CD8-positive, alpha-beta memory T cell (primary cell): ENCODE measurements at regions not wholly inside any gene's neighbourhood (a gene's known extent, or its start where the extent isn't known, plus 50 kb on each side); places are given as distances from the start of the nearest gene placed in this dataset.

Experiments
- CTCF ChIA-PET: fragments of 350-600 bp; sonication (Branson Sonifier 250); formaldehyde crosslinking; loops from one replicate; lab custom pipeline; 2021; ENCODE audit warnings: antibody characterized with exemption; lab: Charles Lee
- POLR2A ChIA-PET: fragments of 350-600 bp; sonication (Branson Sonifier 250); formaldehyde crosslinking; loops from one replicate; lab custom pipeline; 2021; ENCODE audit warnings: antibody characterized with exemption; lab: Charles Lee
- DNase-seq, 5 donors: peaks; one replicate each; pipeline versions ENCODE4 v3.0.0 to v3.0.0-alpha.2; 2020 to 2022; ENCODE audit warnings: mixed read lengths in 1 of 5
- H3K27ac ChIP-seq: one replicate; pipeline ENCODE4 v1.7.0; 2013; ENCODE audit warnings: low read depth, mild to moderate bottlenecking, low read length, moderate library complexity
- H3K27me3 ChIP-seq: 2 replicates; pipeline ENCODE4 v1.7.0; 2013; ENCODE audit warnings: low read length, mild to moderate bottlenecking; ENCODE audit not compliant: insufficient read depth, poor library complexity, severe bottlenecking
- H3K36me3 ChIP-seq: 2 replicates; pipeline ENCODE4 v1.7.0; 2013; ENCODE audit warnings: mild to moderate bottlenecking, low read length, moderate library complexity; ENCODE audit not compliant: insufficient read depth
- H3K4me1 ChIP-seq: 2 replicates; pipeline ENCODE4 v1.7.0; 2013; ENCODE audit warnings: mild to moderate bottlenecking, low read length, moderate library complexity; ENCODE audit not compliant: insufficient read depth
- H3K4me3 ChIP-seq: 2 replicates; pipeline ENCODE4 v1.7.0; 2013; ENCODE audit warnings: mild to moderate bottlenecking, low read length
- H3K9me3 ChIP-seq: 2 replicates; pipeline ENCODE4 v1.7.0; 2013; ENCODE audit warnings: mild to moderate bottlenecking, low read length
- H3K27ac Mint-ChIP-seq, 8 donors: one replicate each; pipeline ENCODE4 v1.8.0; 2020 to 2021; ENCODE audit warnings: mixed read lengths in 8 of 8, mild to moderate bottlenecking in 6 of 8, inconsistent platforms in 3 of 8, moderate library complexity in 3 of 8
- H3K27me3 Mint-ChIP-seq, 2 donors: one replicate each; pipeline ENCODE4 v1.8.0; 2020 to 2021; ENCODE audit warnings: mixed read lengths in 2 of 2, mild to moderate bottlenecking in 1 of 2, moderate library complexity in 1 of 2
- H3K36me3 Mint-ChIP-seq, 3 donors: one replicate each; pipeline ENCODE4 v1.8.0; 2020 to 2021; ENCODE audit warnings: mixed read lengths in 3 of 3, inconsistent platforms in 1 of 3, mild to moderate bottlenecking in 1 of 3
- H3K4me1 Mint-ChIP-seq, 3 donors: one replicate each; pipeline ENCODE4 v1.8.0; 2020 to 2021; ENCODE audit warnings: mixed read lengths in 3 of 3, inconsistent platforms in 1 of 3, mild to moderate bottlenecking in 1 of 3
- H3K4me3 Mint-ChIP-seq, 7 donors: one replicate each; pipeline ENCODE4 v1.8.0; 2020 to 2021; ENCODE audit warnings: mixed read lengths in 7 of 7, mild to moderate bottlenecking in 6 of 7, moderate library complexity in 4 of 7, inconsistent platforms in 2 of 7
- H3K9me3 Mint-ChIP-seq, 5 donors: one replicate each; pipeline ENCODE4 v1.8.0; 2020 to 2022; ENCODE audit warnings: mixed read lengths in 5 of 5, mild to moderate bottlenecking in 3 of 5, moderate library complexity in 2 of 5, inconsistent platforms in 1 of 5

GRCh38 chr12:127552838-127553237, 714.1 kb upstream of the TMEM132C start:
- H3K9me3 ChIP-seq: no peaks in the 10 kb centered on the region
- no peaks in the 10 kb centered on the region for H3K27me3 Mint-ChIP-seq
- no peak overlapping the region for H3K27ac ChIP-seq
- no peaks in the 10 kb centered on the region for H3K36me3 ChIP-seq
- no peaks in the 10 kb centered on the region for H3K4me1 ChIP-seq
- CTCF ChIA-PET: no interaction called here
- no peak for DNase-seq
- H3K27me3 ChIP-seq: no peaks in the 10 kb centered on the region
- H3K9me3 Mint-ChIP-seq: peaks cover 2 to 8% (median 5%) of the 10 kb centered on the region in 5 donors
- no peaks in the 10 kb centered on the region for H3K4me1 Mint-ChIP-seq
- no peak overlapping the region for H3K4me3 ChIP-seq
- H3K27ac Mint-ChIP-seq: no peak overlapping the region
- no peak overlapping the region for H3K4me3 Mint-ChIP-seq
- H3K36me3 Mint-ChIP-seq: no peaks in the 10 kb centered on the region
- POLR2A ChIA-PET: no interaction called here

DNA sequence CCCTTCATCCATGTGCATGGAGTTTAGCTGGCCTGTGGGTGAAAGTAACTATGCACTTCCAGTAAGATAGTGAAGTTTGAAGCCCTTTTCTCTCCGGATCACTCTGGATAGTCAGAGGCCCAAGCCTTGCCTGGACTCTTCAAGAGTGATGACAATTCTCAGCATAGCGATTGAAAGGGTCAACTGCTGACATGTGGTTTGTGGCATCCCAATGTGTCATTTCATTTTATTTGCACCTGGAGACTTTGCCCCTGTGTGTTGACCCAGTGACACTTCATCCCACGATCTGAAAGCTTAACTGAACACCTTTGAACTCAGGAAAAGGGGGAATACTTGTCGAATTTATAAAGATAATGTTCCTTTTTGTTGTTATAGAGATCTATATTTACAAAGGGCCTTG, 711.9 kb upstream of the TMEM132C start:
- POLR2A ChIA-PET: no interaction called here
- H3K9me3 Mint-ChIP-seq: peaks cover 2 to 7% (median 6%) of the 10 kb centered on the region in 5 donors
- no peaks in the 10 kb centered on the region for H3K36me3 Mint-ChIP-seq
- H3K9me3 ChIP-seq: no peaks in the 10 kb centered on the region
- no peak overlapping the region for H3K4me3 Mint-ChIP-seq
- no peak for DNase-seq
- H3K4me3 ChIP-seq: no peak overlapping the region
- H3K27me3 ChIP-seq: no peaks in the 10 kb centered on the region
- H3K4me1 Mint-ChIP-seq: peaks cover 1 to 11% (median 4%) of the 10 kb centered on the region in 3 donors
- no peaks in the 10 kb centered on the region for H3K36me3 ChIP-seq
- H3K27me3 Mint-ChIP-seq: no peaks in the 10 kb centered on the region
- CTCF ChIA-PET: no interaction called here
- H3K27ac ChIP-seq: no peak overlapping the region
- no peaks in the 10 kb centered on the region for H3K4me1 ChIP-seq
- H3K27ac Mint-ChIP-seq: no peak overlapping the region

DNA sequence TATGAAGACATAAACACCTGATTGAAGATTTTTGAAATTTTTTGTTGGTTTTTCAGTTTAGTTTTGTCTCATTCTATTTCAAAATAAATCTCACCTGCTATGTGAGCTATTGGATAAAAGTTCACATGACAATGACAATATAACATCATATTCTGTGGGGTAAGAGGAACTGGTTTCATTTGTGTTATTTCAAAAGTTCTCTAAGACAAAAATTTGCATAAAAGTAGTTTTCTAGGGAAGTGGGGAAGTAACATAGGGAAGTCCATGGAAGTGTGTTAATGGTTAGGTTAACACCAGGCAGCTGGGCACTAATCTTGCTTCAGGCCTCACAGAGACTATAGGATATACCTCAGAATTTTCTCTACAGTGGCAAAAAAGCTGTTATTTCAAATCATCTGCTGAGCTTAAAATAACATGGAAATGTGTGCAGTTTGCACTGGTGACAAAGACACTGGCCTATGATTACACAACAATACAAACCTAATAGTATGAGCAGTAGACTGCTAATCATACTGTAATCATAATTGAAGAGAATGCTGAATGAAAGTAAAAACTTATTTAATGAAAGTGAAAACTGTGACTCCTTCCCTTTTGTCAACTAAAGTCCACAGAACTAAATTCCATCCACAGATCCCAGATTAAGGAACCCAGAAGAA, 710.6 kb upstream of the TMEM132C start:
- DNase-seq: no peak
- H3K27me3 ChIP-seq: no peaks in the 10 kb centered on the region
- H3K9me3 Mint-ChIP-seq: peaks cover 2 to 8% (median 6%) of the 10 kb centered on the region in 5 donors
- peaks cover 1 to 11% (median 4%) of the 10 kb centered on the region in 3 donors for H3K4me1 Mint-ChIP-seq
- H3K4me1 ChIP-seq: no peaks in the 10 kb centered on the region
- no peak overlapping the region for H3K27ac Mint-ChIP-seq
- no peak overlapping the region for H3K4me3 Mint-ChIP-seq
- no peaks in the 10 kb centered on the region for H3K36me3 Mint-ChIP-seq
- POLR2A ChIA-PET: no interaction called here
- no peak overlapping the region for H3K4me3 ChIP-seq
- CTCF ChIA-PET: no interaction called here
- H3K9me3 ChIP-seq: no peaks in the 10 kb centered on the region
- no peaks in the 10 kb centered on the region for H3K36me3 ChIP-seq
- H3K27ac ChIP-seq: no peak overlapping the region
- no peaks in the 10 kb centered on the region for H3K27me3 Mint-ChIP-seq

DNA sequence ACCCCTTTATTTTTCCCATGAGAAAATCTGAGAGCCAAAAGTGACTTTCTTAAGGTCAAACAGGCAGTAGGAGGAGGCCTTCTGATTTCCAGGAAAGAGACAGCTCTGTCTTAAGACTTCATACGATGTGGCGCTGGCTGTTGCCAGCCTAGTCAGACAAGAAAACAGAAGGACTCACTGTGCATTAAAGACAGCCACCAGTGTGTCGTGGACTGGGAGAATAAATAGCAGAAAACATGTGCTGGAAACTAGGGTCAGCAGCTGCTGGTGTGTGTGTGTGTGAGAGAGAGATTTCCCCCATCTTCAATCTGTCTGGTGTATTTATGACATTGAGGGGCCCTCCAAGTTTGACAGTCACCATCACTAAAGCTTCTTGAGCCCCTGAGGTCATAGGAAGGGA, 708.6 kb upstream of the TMEM132C start:
- Histone ChIP-seq H3K27ac (no peak overlapping the region), H3K9me3 (no peaks in the 10 kb centered on the region), H3K36me3 (no peaks in the 10 kb centered on the region), H3K4me1 (no peaks in the 10 kb centered on the region), H3K27me3 (no peaks in the 10 kb centered on the region), H3K4me3 (no peak overlapping the region)
- Mint-ChIP-seq H3K4me3 (no peak overlapping the region), H3K36me3 (no peaks in the 10 kb centered on the region), H3K27ac (peak overlapping the region in 1 of 8 donors; percentile 52), H3K4me1 (peaks cover 1 to 11% (median 4%) of the 10 kb centered on the region in 3 donors), H3K9me3 (peaks cover 0 to 3% (median 2%) of the 10 kb centered on the region in 5 donors), H3K27me3 (no peaks in the 10 kb centered on the region)
- DNase-seq: no peak
- ChIA-PET POLR2A (no interaction called here), CTCF (no interaction called here)

GRCh38 chr12:127559349-127560040, 707.5 kb upstream of the TMEM132C start:
- H3K4me3 Mint-ChIP-seq: peak overlapping the region in 1 of 7 donors; percentile 30
- H3K36me3 ChIP-seq: no peaks in the 10 kb centered on the region
- H3K4me3 ChIP-seq: no peak overlapping the region
- H3K4me1 ChIP-seq: no peaks in the 10 kb centered on the region
- ChIA-PET POLR2A (no interaction called here), CTCF (no interaction called here)
- peaks cover 0 to 3% (median 1%) of the 10 kb centered on the region in 5 donors for H3K9me3 Mint-ChIP-seq
- peak in 3 of 5 donors; percentile 10 to 26 (median 19) for DNase-seq
- H3K27me3 Mint-ChIP-seq: no peaks in the 10 kb centered on the region
- H3K36me3 Mint-ChIP-seq: no peaks in the 10 kb centered on the region
- peaks cover 1 to 11% (median 4%) of the 10 kb centered on the region in 3 donors for H3K4me1 Mint-ChIP-seq
- H3K27ac Mint-ChIP-seq: peak overlapping the region in 4 of 8 donors; percentile 75 to 88 (median 82)
- no peaks in the 10 kb centered on the region for H3K9me3 ChIP-seq
- no peak overlapping the region for H3K27ac ChIP-seq
- H3K27me3 ChIP-seq: no peaks in the 10 kb centered on the region

GRCh38 chr12:127560041-127560478, 706.9 kb upstream of the TMEM132C start:
- H3K36me3 ChIP-seq: no peaks in the 10 kb centered on the region
- no peaks in the 10 kb centered on the region for H3K4me1 ChIP-seq
- Mint-ChIP-seq H3K9me3 (peaks cover 0 to 6% (median 3%) of the 10 kb centered on the region in 5 donors), H3K36me3 (no peaks in the 10 kb centered on the region), H3K4me1 (peaks cover 1 to 11% (median 4%) of the 10 kb centered on the region in 3 donors), H3K27ac (peak overlapping the region in 1 of 8 donors; percentile 17), H3K4me3 (peak overlapping the region in 1 of 7 donors; percentile 30), H3K27me3 (no peaks in the 10 kb centered on the region)
- DNase-seq: no peak
- POLR2A ChIA-PET: no interaction called here
- H3K9me3 ChIP-seq: no peaks in the 10 kb centered on the region
- H3K27me3 ChIP-seq: no peaks in the 10 kb centered on the region
- H3K4me3 ChIP-seq: no peak overlapping the region
- no peak overlapping the region for H3K27ac ChIP-seq
- CTCF ChIA-PET: no interaction called here

- Histone ChIP-seq H3K4me1 (no peaks in the 10 kb centered on the region), H3K4me3 (no peak overlapping the region), H3K36me3 (no peaks in the 10 kb centered on the region), H3K27me3 (no peaks in the 10 kb centered on the region), H3K27ac (no peak overlapping the region), H3K9me3 (no peaks in the 10 kb centered on the region)
- peaks cover 0 to 10% (median 6%) of the 10 kb centered on the region in 5 donors for H3K9me3 Mint-ChIP-seq
- H3K36me3 Mint-ChIP-seq: no peaks in the 10 kb centered on the region
- no peak for DNase-seq
- peaks cover 1 to 11% (median 4%) of the 10 kb centered on the region in 3 donors for H3K4me1 Mint-ChIP-seq
- H3K4me3 Mint-ChIP-seq: no peak overlapping the region
- ChIA-PET CTCF (no interaction called here), POLR2A (no interaction called here)
- peaks cover 0 to 2% of the 10 kb centered on the region in 2 donors for H3K27me3 Mint-ChIP-seq
- H3K27ac Mint-ChIP-seq: no peak overlapping the region
Observed at GRCh38 chr12:127562816-127563215, 704.2 kb upstream of the TMEM132C start.

GRCh38 chr12:127565241-127565640, 701.7 kb upstream of the TMEM132C start:
- peaks cover 0 to 2% of the 10 kb centered on the region in 2 donors for H3K27me3 Mint-ChIP-seq
- Histone ChIP-seq H3K36me3 (no peaks in the 10 kb centered on the region), H3K9me3 (no peaks in the 10 kb centered on the region), H3K4me3 (no peak overlapping the region), H3K27me3 (no peaks in the 10 kb centered on the region), H3K4me1 (no peaks in the 10 kb centered on the region), H3K27ac (no peak overlapping the region)
- no peak for DNase-seq
- H3K27ac Mint-ChIP-seq: no peak overlapping the region
- H3K9me3 Mint-ChIP-seq: peaks cover 0 to 17% (median 8%) of the 10 kb centered on the region in 5 donors
- H3K4me3 Mint-ChIP-seq: no peak overlapping the region
- H3K4me1 Mint-ChIP-seq: no peaks in the 10 kb centered on the region
- no peaks in the 10 kb centered on the region for H3K36me3 Mint-ChIP-seq
- CTCF ChIA-PET: no interaction called here
- POLR2A ChIA-PET: no interaction called here
